CD14-positive monocyte (primary cell): ENCODE measurements at regions not wholly inside any gene's neighbourhood (a gene's known extent, or its start where the extent isn't known, plus 50 kb on each side); places are given as distances from the start of the nearest gene placed in this dataset.

ENCODE experiments used
- DNase-seq, 3 donors: peaks; one replicate each; pipeline ENCODE4 v3.0.0-alpha.2; 2011 to 2022
- H2AFZ ChIP-seq: 2 replicates; pipeline ENCODE4 v1.6.0; 2012; ENCODE audit warnings: mild to moderate bottlenecking, low read depth, low read length, inconsistent platforms; ENCODE audit not compliant: insufficient read depth, poor library complexity, severe bottlenecking
- H3K27ac ChIP-seq, 2 donors: 1 replicate in 1 of 2; 2 replicates in 1 of 2; pipeline ENCODE4 v1.5.1; 2012 to 2013; ENCODE audit warnings: low read length in 2 of 2, control low read depth in 1 of 2, inconsistent platforms in 1 of 2, low read depth in 1 of 2, mild to moderate bottlenecking in 1 of 2
- H3K27me3 ChIP-seq, 2 donors: one replicate each; pipeline versions ENCODE4 v1.6.0 to v1.6.1; 2011 to 2013; ENCODE audit warnings: low read length in 2 of 2; ENCODE audit not compliant: control insufficient read depth in 2 of 2, insufficient read depth in 2 of 2
- H3K36me3 ChIP-seq, 2 donors: replicated peaks in 1 of 2; 1 replicate in 1 of 2; 2 replicates in 1 of 2; pipeline versions ENCODE4 v1.5.1 to v1.6.1; 2012 to 2013; ENCODE audit warnings: low read length in 2 of 2, control low read depth in 1 of 2, inconsistent platforms in 1 of 2, mild to moderate bottlenecking in 1 of 2; ENCODE audit not compliant: insufficient read depth in 2 of 2, control insufficient read depth in 1 of 2
- H3K4me1 ChIP-seq, 2 donors: 1 replicate in 1 of 2; 2 replicates in 1 of 2; pipeline versions ENCODE4 v1.5.1 to v1.6.1; 2012 to 2013; ENCODE audit warnings: low read length in 2 of 2, control low read depth in 1 of 2, inconsistent platforms in 1 of 2, mild to moderate bottlenecking in 1 of 2, moderate library complexity in 1 of 2; ENCODE audit not compliant: insufficient read depth in 2 of 2, control insufficient read depth in 1 of 2
- H3K4me2 ChIP-seq: replicated peaks from 2 replicates; pipeline ENCODE3; 2012; ENCODE audit warnings: low read length, moderate library complexity, mild to moderate bottlenecking; ENCODE audit not compliant: poor library complexity, severe bottlenecking; ENCODE audit errors: extremely low read depth
- H3K4me3 ChIP-seq, 3 experiments: fragments of 200-600 bp in 1 of 3; sonication (generic) in 1 of 3; replicated peaks in 1 of 3; 1 replicate in 2 of 3; 2 replicates in 1 of 3; pipeline ENCODE4 v1.5.1; 2011 to 2013; ENCODE audit warnings: low read length in 3 of 3, mild to moderate bottlenecking in 3 of 3, control low read depth in 2 of 3, low read depth in 2 of 3, inconsistent platforms in 1 of 3, moderate library complexity in 1 of 3
- H3K79me2 ChIP-seq: 2 replicates; pipeline ENCODE4 v1.6.0; 2012; ENCODE audit warnings: mild to moderate bottlenecking, control low read depth, inconsistent platforms, low read length, moderate library complexity; ENCODE audit not compliant: insufficient read depth
- H3K9ac ChIP-seq: 2 replicates; pipeline ENCODE4 v1.6.0; 2017; ENCODE audit warnings: low read length, mild to moderate bottlenecking; ENCODE audit not compliant: insufficient read depth, poor library complexity, severe bottlenecking
- H3K9me3 ChIP-seq, 2 donors: replicated peaks in 1 of 2; 1 replicate in 1 of 2; 2 replicates in 1 of 2; pipeline versions ENCODE4 v1.5.1 to v1.6.1; 2012 to 2013; ENCODE audit warnings: low read length in 2 of 2, control low read depth in 1 of 2; ENCODE audit not compliant: control insufficient read depth in 1 of 2, insufficient read depth in 1 of 2
- H4K20me1 ChIP-seq: 2 replicates; pipeline ENCODE4 v1.6.0; 2012; ENCODE audit warnings: mild to moderate bottlenecking, low read length, control low read depth, moderate library complexity; ENCODE audit not compliant: insufficient read depth
- H3K27ac Mint-ChIP-seq, 7 donors: one replicate each; pipeline ENCODE4 v1.8.0; 2020; ENCODE audit warnings: mild to moderate bottlenecking in 7 of 7, mixed read lengths in 7 of 7, moderate library complexity in 6 of 7, inconsistent platforms in 2 of 7
- H3K27me3 Mint-ChIP-seq, 3 donors: one replicate each; pipeline ENCODE4 v1.8.0; 2021 to 2022; ENCODE audit warnings: low read depth in 3 of 3, mild to moderate bottlenecking in 3 of 3, mixed read lengths in 3 of 3, moderate library complexity in 3 of 3, inconsistent platforms in 1 of 3
- H3K36me3 Mint-ChIP-seq, 2 donors: one replicate each; pipeline ENCODE4 v1.8.0; 2020; ENCODE audit warnings: mixed read lengths in 2 of 2, inconsistent platforms in 1 of 2, mild to moderate bottlenecking in 1 of 2
- H3K4me1 Mint-ChIP-seq: one replicate; pipeline ENCODE4 v1.8.0; 2020; ENCODE audit warnings: mild to moderate bottlenecking, mixed read lengths
- H3K4me3 Mint-ChIP-seq, 2 donors: one replicate each; pipeline ENCODE4 v1.8.0; 2020; ENCODE audit warnings: mild to moderate bottlenecking in 2 of 2, mixed read lengths in 2 of 2, moderate library complexity in 1 of 2
- H3K9me3 Mint-ChIP-seq, 7 donors: one replicate each; pipeline ENCODE4 v1.8.0; 2020 to 2022; ENCODE audit warnings: mixed read lengths in 7 of 7, mild to moderate bottlenecking in 6 of 7, moderate library complexity in 6 of 7, inconsistent platforms in 2 of 7
- WGBS: methylation state at CpG from one replicate; pipeline ENCODE4 v1.1.5; 2013; ENCODE audit warnings: missing lambda C conversion rate; ENCODE audit not compliant: insufficient coverage; 5-methylcytosine and 5-hydroxymethylcytosine counted together
- intact Hi-C, 2 donors: fragments of 100-400 bp; cut with micrococcal nuclease; formaldehyde crosslinking; loops; one replicate each; pipeline versions ENCODE4 v1.15.0 to v1.15.1; 2023
- TF ChIP-seq, protein P1 (sequence below): fragments of 200-600 bp; IDR thresholded peaks from one replicate; pipeline ENCODE4 v1.8.0; 2022; ENCODE audit warnings: antibody characterized with exemption, mild to moderate bottlenecking

DNA sequence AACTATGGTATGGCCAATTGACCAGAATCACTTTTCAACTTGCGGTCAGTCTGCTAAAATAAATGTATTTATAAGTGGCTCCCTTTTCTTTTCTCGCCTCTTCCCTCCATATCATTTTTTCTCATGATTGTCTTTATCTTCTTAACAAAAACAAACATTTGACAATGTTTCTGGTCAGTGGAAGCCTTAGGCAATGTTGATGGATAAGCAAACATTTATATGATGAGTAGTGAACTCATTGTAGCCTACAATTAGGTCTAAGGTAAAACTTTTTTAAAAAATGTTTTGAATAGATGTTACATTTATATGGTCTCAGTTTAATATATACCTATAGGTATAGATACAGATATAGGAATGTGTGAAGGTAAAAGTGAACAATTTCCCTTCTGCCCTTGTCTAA is 355.4 kb downstream of the MFSD1 start:
- Histone ChIP-seq H3K27me3 (no peaks in the 10 kb centered on the region), H3K9me3 (no peaks in the 10 kb centered on the region), H2AFZ (no peak overlapping the region), H3K9ac (no peak overlapping the region), H3K4me2 (no peak overlapping the region), H3K79me2 (no peaks in the 10 kb centered on the region), H4K20me1 (no peaks in the 10 kb centered on the region), H3K27ac (no peak overlapping the region), H3K4me3 (no peak overlapping the region), H3K4me1 (no peaks in the 10 kb centered on the region), H3K36me3 (no peaks in the 10 kb centered on the region)
- H3K9me3 Mint-ChIP-seq: peaks cover 0 to 8% (median 2%) of the 10 kb centered on the region in 7 donors
- DNase-seq: no peak
- no peaks in the 10 kb centered on the region for H3K4me1 Mint-ChIP-seq
- TF ChIP-seq, protein P1, sequence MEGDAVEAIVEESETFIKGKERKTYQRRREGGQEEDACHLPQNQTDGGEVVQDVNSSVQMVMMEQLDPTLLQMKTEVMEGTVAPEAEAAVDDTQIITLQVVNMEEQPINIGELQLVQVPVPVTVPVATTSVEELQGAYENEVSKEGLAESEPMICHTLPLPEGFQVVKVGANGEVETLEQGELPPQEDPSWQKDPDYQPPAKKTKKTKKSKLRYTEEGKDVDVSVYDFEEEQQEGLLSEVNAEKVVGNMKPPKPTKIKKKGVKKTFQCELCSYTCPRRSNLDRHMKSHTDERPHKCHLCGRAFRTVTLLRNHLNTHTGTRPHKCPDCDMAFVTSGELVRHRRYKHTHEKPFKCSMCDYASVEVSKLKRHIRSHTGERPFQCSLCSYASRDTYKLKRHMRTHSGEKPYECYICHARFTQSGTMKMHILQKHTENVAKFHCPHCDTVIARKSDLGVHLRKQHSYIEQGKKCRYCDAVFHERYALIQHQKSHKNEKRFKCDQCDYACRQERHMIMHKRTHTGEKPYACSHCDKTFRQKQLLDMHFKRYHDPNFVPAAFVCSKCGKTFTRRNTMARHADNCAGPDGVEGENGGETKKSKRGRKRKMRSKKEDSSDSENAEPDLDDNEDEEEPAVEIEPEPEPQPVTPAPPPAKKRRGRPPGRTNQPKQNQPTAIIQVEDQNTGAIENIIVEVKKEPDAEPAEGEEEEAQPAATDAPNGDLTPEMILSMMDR: no peak
- peaks cover 0 to 6% (median 3%) of the 10 kb centered on the region in 3 donors for H3K27me3 Mint-ChIP-seq
- WGBS: no CpG with 5 or more reads among the region's 2 CpGs
- H3K36me3 Mint-ChIP-seq: no peaks in the 10 kb centered on the region
- no peak overlapping the region for H3K4me3 Mint-ChIP-seq
- intact Hi-C loops: no loop called here
- H3K27ac Mint-ChIP-seq: no peak overlapping the region

DNA sequence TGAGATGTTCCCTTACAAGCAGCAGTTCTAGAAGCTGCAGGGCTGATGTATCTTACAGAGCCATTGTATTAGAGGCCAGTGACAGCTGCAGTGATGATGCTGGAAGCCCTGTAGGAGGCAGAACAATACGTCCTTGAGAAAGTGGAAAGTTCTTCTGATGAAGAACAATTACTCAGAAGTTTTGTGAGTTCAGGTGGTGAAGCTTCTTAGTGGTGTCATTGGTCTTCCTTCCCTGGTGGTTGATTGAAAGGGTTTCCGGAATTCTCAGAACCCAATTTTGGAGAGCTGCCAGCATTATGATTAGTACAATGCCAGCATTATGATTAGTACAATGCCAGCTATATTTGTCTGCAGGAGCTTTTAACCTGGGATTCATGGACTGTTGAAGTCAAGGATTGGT is 356.4 kb downstream of the MFSD1 start:
- Mint-ChIP-seq H3K4me1 (no peaks in the 10 kb centered on the region), H3K9me3 (peaks cover 0 to 8% (median 2%) of the 10 kb centered on the region in 7 donors), H3K27ac (no peak overlapping the region), H3K4me3 (no peak overlapping the region), H3K27me3 (peaks cover 0 to 6% (median 3%) of the 10 kb centered on the region in 3 donors), H3K36me3 (no peaks in the 10 kb centered on the region)
- Histone ChIP-seq H3K27ac (no peak overlapping the region), H3K36me3 (no peaks in the 10 kb centered on the region), H2AFZ (no peak overlapping the region), H3K27me3 (no peaks in the 10 kb centered on the region), H3K4me3 (no peak overlapping the region), H3K79me2 (no peaks in the 10 kb centered on the region), H3K4me1 (no peaks in the 10 kb centered on the region), H3K4me2 (no peak overlapping the region), H3K9me3 (no peaks in the 10 kb centered on the region), H3K9ac (no peak overlapping the region), H4K20me1 (no peaks in the 10 kb centered on the region)
- 71% methylated on average over 1 of the region's 2 CpGs for WGBS
- DNase-seq: no peak
- intact Hi-C loops: no loop called here
- TF ChIP-seq, protein P1: no peak
